ENCODE measurements at regions not wholly inside any gene's neighbourhood (a gene's known extent, or its start where the extent isn't known, plus 50 kb on each side); places are given as distances from the start of the nearest gene placed in this dataset.

- no peak for TF ChIP-seq CTCF (conservative IDR thresholded peaks at IDR 0.05; ENCODE audit: low read depth, low read length)
- no peak overlapping the region for H3K4me3 ChIP-seq (ENCODE audit: low read length)
- DNase-seq (ENCODE audit: low read depth): no peak
These were observed 203.0 kb upstream of the HDAC9 start for GRCh38 chr7:18292584-18292983.

- H3K4me3 ChIP-seq (ENCODE audit: low read length): no peak overlapping the region
- no peak for TF ChIP-seq CTCF (conservative IDR thresholded peaks at IDR 0.05; ENCODE audit: low read depth, low read length)
- no peak for DNase-seq (ENCODE audit: low read depth)
These were observed 201.8 kb upstream of the HDAC9 start for GRCh38 chr7:18293759-18294158.

GRCh38 chr7:18294411-18294810, 201.1 kb upstream of the HDAC9 start:
- DNase-seq (ENCODE audit: low read depth): no peak
- no peak for TF ChIP-seq CTCF (conservative IDR thresholded peaks at IDR 0.05; ENCODE audit: low read depth, low read length)
- H3K4me3 ChIP-seq (ENCODE audit: low read length): no peak overlapping the region

- H3K4me3 ChIP-seq (ENCODE audit: low read length): no peak overlapping the region
- DNase-seq (ENCODE audit: low read depth): no peak
- TF ChIP-seq CTCF (conservative IDR thresholded peaks at IDR 0.05; ENCODE audit: low read depth, low read length): no peak
These were observed 199.6 kb upstream of the HDAC9 start for GRCh38 chr7:18295781-18296423.

- DNase-seq (ENCODE audit: low read depth): no peak
- TF ChIP-seq CTCF (conservative IDR thresholded peaks at IDR 0.05; ENCODE audit: low read depth, low read length): no peak
- H3K4me3 ChIP-seq (ENCODE audit: low read length): no peak overlapping the region
These were observed 193.5 kb upstream of the HDAC9 start for GRCh38 chr7:18302097-18302496.

- H3K4me3 ChIP-seq (ENCODE audit: low read length): no peak overlapping the region
- no peak for TF ChIP-seq CTCF (conservative IDR thresholded peaks at IDR 0.05; ENCODE audit: low read depth, low read length)
- DNase-seq (ENCODE audit: low read depth): no peak
These were observed 189.7 kb upstream of the HDAC9 start for GRCh38 chr7:18305866-18306265.

GRCh38 chr7:18306696-18307095, 188.9 kb upstream of the HDAC9 start:
- DNase-seq (ENCODE audit: low read depth): no peak

More at GRCh38 chr7:18306696-18307095, 188.9 kb upstream of the HDAC9 start:
- H3K4me3 ChIP-seq (ENCODE audit: low read length): no peak overlapping the region
- no peak for TF ChIP-seq CTCF (conservative IDR thresholded peaks at IDR 0.05; ENCODE audit: low read depth, low read length)
